MCF 10A (cell line): ENCODE measurements at regions not wholly inside any gene's neighbourhood (a gene's known extent, or its start where the extent isn't known, plus 50 kb on each side); places are given as distances from the start of the nearest gene placed in this dataset.

Experiments
- BruUV-seq: library from RNA; stranded (reverse); fragments of 400-500 nt; replicated peaks from 2 replicates; lab custom pipeline; 2021; lab: Mats Ljungman, UMichigan
- CTCF ChIA-PET: fragments of 300-600 bp; sonication (Branson Sonifier 250); formaldehyde crosslinking; extraction: SDS; loops from one replicate; lab custom pipeline; 2021; ENCODE audit warnings: antibody characterized with exemption, inconsistent platforms; lab: Yijun Ruan, JAX
- POLR2A ChIA-PET: fragments of 300-600, 350-650 bp; sonication (Branson Sonifier 250); formaldehyde crosslinking; extraction: SDS; loops from one replicate; lab custom pipeline; 2020; ENCODE audit warnings: antibody characterized with exemption, inconsistent platforms; lab: Yijun Ruan, JAX
- DNase-seq: peaks from one replicate; pipeline ENCODE4 v3.0.0-alpha.2; 2018; ENCODE audit not compliant: unreplicated experiment
- H3K27ac Mint-ChIP-seq: one replicate; pipeline ENCODE4 v1.8.0; 2022; ENCODE audit warnings: mild to moderate bottlenecking, low read depth, mixed read lengths; ENCODE audit not compliant: unreplicated experiment
- H3K27me3 Mint-ChIP-seq: one replicate; pipeline ENCODE4 v1.8.0; 2022; ENCODE audit warnings: mixed read lengths; ENCODE audit not compliant: insufficient read depth, unreplicated experiment
- H3K36me3 Mint-ChIP-seq: one replicate; pipeline ENCODE4 v1.8.0; 2022; ENCODE audit warnings: mild to moderate bottlenecking, moderate library complexity, mixed read lengths; ENCODE audit not compliant: insufficient read depth, unreplicated experiment
- H3K4me1 Mint-ChIP-seq: one replicate; pipeline ENCODE4 v1.8.0; 2022; ENCODE audit warnings: mixed read lengths; ENCODE audit not compliant: insufficient read depth, unreplicated experiment
- H3K4me3 Mint-ChIP-seq: one replicate; pipeline ENCODE4 v1.8.0; 2022; ENCODE audit warnings: mild to moderate bottlenecking, moderate library complexity, mixed read lengths; ENCODE audit not compliant: unreplicated experiment
- H3K9me3 Mint-ChIP-seq: one replicate; pipeline ENCODE4 v1.8.0; 2022; ENCODE audit warnings: mixed read lengths; ENCODE audit not compliant: unreplicated experiment
- intact Hi-C: fragments of 100-400 bp; cut with micrococcal nuclease; formaldehyde crosslinking; loops from 2 replicates; pipeline ENCODE4 v1.14.1; 2022
- TF ChIP-seq, protein P1 (sequence below): fragments of 200-600 bp; IDR thresholded peaks from one replicate; pipeline ENCODE4 v1.8.0; 2022; ENCODE audit warnings: antibody characterized with exemption, mild to moderate bottlenecking; ENCODE audit not compliant: unreplicated experiment

DNA sequence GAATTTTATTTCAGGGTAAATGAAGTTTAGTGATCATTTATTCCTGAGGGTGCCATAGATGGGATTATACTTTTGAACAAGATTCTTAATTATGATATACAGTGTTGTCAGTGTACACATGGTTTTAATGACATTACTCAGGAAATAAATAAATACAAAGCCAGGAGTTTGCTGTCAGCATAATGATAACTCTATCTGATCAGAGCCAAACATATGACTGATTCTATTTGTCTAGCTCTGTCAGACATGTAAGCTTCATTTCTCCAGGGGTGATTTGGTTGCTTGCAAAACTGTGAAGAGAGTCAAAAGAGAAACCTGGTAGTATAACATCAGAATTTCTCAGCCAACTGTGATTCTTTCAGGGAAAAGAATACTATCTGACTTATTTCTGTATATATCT, 1425.8 kb upstream of the C9orf72 start:
- POLR2A ChIA-PET, result interaction anchor here (0.6 to 1.5 kb wide), 2 partner anchors 15 to 175 kb away, joined by 3 read pairs; no protein-coding TSS in a partner anchor
- CTCF ChIA-PET, result interaction anchor here (1.0 kb wide), 1 partner anchor 215 kb away, joined by 3 read pairs; no protein-coding TSS in a partner anchor
- TF ChIP-seq, protein P1, sequence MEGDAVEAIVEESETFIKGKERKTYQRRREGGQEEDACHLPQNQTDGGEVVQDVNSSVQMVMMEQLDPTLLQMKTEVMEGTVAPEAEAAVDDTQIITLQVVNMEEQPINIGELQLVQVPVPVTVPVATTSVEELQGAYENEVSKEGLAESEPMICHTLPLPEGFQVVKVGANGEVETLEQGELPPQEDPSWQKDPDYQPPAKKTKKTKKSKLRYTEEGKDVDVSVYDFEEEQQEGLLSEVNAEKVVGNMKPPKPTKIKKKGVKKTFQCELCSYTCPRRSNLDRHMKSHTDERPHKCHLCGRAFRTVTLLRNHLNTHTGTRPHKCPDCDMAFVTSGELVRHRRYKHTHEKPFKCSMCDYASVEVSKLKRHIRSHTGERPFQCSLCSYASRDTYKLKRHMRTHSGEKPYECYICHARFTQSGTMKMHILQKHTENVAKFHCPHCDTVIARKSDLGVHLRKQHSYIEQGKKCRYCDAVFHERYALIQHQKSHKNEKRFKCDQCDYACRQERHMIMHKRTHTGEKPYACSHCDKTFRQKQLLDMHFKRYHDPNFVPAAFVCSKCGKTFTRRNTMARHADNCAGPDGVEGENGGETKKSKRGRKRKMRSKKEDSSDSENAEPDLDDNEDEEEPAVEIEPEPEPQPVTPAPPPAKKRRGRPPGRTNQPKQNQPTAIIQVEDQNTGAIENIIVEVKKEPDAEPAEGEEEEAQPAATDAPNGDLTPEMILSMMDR, result no peak
- Mint-ChIP-seq H3K4me1 (peaks cover 13% of the 10 kb centered on the region), H3K27ac (no peak overlapping the region), H3K9me3 (no peaks in the 10 kb centered on the region), H3K27me3 (no peaks in the 10 kb centered on the region), H3K36me3 (no peaks in the 10 kb centered on the region), H3K4me3 (no peak overlapping the region)
- intact Hi-C loops, result no loop called here
- no peak for DNase-seq
- BruUV-seq, result no TSS peak

GRCh38 chr9:28999806-29000205, 1426.5 kb upstream of the C9orf72 start:
- Mint-ChIP-seq H3K27me3 (no peaks in the 10 kb centered on the region), H3K4me3 (no peak overlapping the region), H3K4me1 (peaks cover 13% of the 10 kb centered on the region), H3K9me3 (no peaks in the 10 kb centered on the region), H3K27ac (no peak overlapping the region), H3K36me3 (no peaks in the 10 kb centered on the region)
- ChIA-PET CTCF (no interaction called here), POLR2A (no interaction called here)
- no TSS peak for BruUV-seq
- peak; percentile 6 for DNase-seq
- TF ChIP-seq, protein P1, result no peak
- intact Hi-C loops, result no loop called here

GRCh38 chr9:29001006-29001405, 1427.7 kb upstream of the C9orf72 start:
- no peaks in the 10 kb centered on the region for H3K36me3 Mint-ChIP-seq
- intact Hi-C loops, result no loop called here
- no TSS peak for BruUV-seq
- no peak overlapping the region for H3K4me3 Mint-ChIP-seq
- no peak overlapping the region for H3K27ac Mint-ChIP-seq
- ChIA-PET POLR2A (interaction anchor here (1.1 kb wide), 1 partner anchor 72 kb away, joined by 3 read pairs; no protein-coding TSS in a partner anchor), CTCF (no interaction called here)
- TF ChIP-seq, protein P1, result no peak
- H3K4me1 Mint-ChIP-seq, result peaks cover 13% of the 10 kb centered on the region
- no peaks in the 10 kb centered on the region for H3K9me3 Mint-ChIP-seq
- no peaks in the 10 kb centered on the region for H3K27me3 Mint-ChIP-seq
- DNase-seq, result peak; percentile 11

DNA sequence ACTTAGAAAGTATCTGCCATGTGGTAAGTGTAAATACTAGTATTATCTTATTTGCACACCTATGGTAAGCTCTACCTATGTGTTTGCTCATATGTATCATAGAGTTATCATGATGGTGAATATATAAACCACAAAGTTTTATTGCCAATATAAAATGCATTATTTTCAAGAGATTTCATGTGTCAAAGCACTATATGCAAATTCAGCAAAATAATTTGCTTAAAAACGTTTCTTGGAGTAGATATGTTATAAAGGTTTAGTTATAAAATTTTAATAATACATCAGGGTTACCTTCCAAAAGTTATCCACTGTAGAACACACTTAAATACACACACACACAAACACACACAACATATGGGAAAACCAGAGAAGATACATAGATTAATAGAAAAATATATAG, 1431.7 kb upstream of the C9orf72 start:
- CTCF ChIA-PET, result no interaction called here
- H3K9me3 Mint-ChIP-seq, result peaks cover 2% of the 10 kb centered on the region
- no peaks in the 10 kb centered on the region for H3K27me3 Mint-ChIP-seq

More for the DNA sequence above, 1431.7 kb upstream of the C9orf72 start:
- POLR2A ChIA-PET, result interaction anchor here (1.0 kb wide), 1 partner anchor 32 kb away, joined by 3 read pairs; no protein-coding TSS in a partner anchor
- Mint-ChIP-seq H3K36me3 (no peaks in the 10 kb centered on the region), H3K27ac (no peak overlapping the region), H3K4me3 (no peak overlapping the region), H3K4me1 (peaks cover 8% of the 10 kb centered on the region)
- TF ChIP-seq, protein P1, result no peak
- intact Hi-C loops, result no loop called here
- no peak for DNase-seq
- no TSS peak for BruUV-seq
